ENCODE measurements at regions not wholly inside any gene's neighbourhood (a gene's known extent, or its start where the extent isn't known, plus 50 kb on each side); places are given as distances from the start of the nearest gene placed in this dataset.
"Not testable (repeated sequence)": the region's sequence is repeated elsewhere in the genome, so short reads cannot be mapped to it uniquely, and the experiment has no call there.

DNA sequence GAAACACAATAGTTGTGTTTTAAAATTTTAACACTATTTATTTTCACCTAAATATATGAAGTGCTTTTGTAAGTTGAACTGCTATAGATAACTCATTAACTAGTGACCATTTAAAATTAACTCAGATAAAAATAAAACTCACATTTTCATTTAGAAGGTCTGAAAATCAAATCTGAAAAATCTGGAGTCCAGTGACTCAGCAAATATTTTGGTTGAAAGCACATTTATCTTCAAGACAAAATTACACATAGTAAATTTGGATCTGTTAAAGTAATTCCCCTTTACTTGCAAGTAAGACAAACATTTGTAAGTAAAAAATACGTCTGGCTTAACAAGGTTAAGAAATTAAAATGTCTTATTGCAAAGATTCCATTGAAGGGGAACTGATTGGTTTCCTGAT is 589.1 kb downstream of the TRIML1 start:
- H3K36me3 ChIP-seq (ENCODE audit: control insufficient read depth in 2 of 2, insufficient read depth in 2 of 2, low read length in 2 of 2) = no peaks in the 10 kb centered on the region
- no peaks in the 10 kb centered on the region for H3K27me3 ChIP-seq (ENCODE audit: control insufficient read depth in 2 of 2, insufficient read depth in 2 of 2, low read length in 2 of 2)
- no peak overlapping the region for H3K9ac ChIP-seq (ENCODE audit: low read depth in 1 of 2, low read length in 2 of 2)
- no peaks in the 10 kb centered on the region for H3K9me3 ChIP-seq (ENCODE audit: control insufficient read depth in 2 of 2, low read length in 2 of 2)
- H3K4me1 ChIP-seq (ENCODE audit: control insufficient read depth in 2 of 2, insufficient read depth in 2 of 2, low read length in 2 of 2) = no peaks in the 10 kb centered on the region
- H3K4me3 ChIP-seq (ENCODE audit: low read length in 2 of 2) = no peak overlapping the region
- no peak overlapping the region for H3K27ac ChIP-seq (ENCODE audit: low read depth in 2 of 2, low read length in 2 of 2)

GRCh38 chr4:188732131-188732530 is 592.9 kb downstream of the TRIML1 start:
- Histone ChIP-seq H3K4me3 (ENCODE audit: low read length in 2 of 2) (no peak overlapping the region), H3K9ac (ENCODE audit: low read depth in 1 of 2, low read length in 2 of 2) (no peak overlapping the region), H3K36me3 (ENCODE audit: control insufficient read depth in 2 of 2, insufficient read depth in 2 of 2, low read length in 2 of 2) (no peaks in the 10 kb centered on the region), H3K4me1 (ENCODE audit: control insufficient read depth in 2 of 2, insufficient read depth in 2 of 2, low read length in 2 of 2) (no peaks in the 10 kb centered on the region), H3K9me3 (ENCODE audit: control insufficient read depth in 2 of 2, low read length in 2 of 2) (no peaks in the 10 kb centered on the region), H3K27me3 (ENCODE audit: control insufficient read depth in 2 of 2, insufficient read depth in 2 of 2, low read length in 2 of 2) (no peaks in the 10 kb centered on the region), H3K27ac (ENCODE audit: low read depth in 2 of 2, low read length in 2 of 2) (no peak overlapping the region)

- H3K27me3 ChIP-seq (ENCODE audit: control insufficient read depth in 2 of 2, insufficient read depth in 2 of 2, low read length in 2 of 2) = no peaks in the 10 kb centered on the region
- H3K9me3 ChIP-seq (ENCODE audit: control insufficient read depth in 2 of 2, low read length in 2 of 2) = no peaks in the 10 kb centered on the region
- H3K9ac ChIP-seq (ENCODE audit: low read depth in 1 of 2, low read length in 2 of 2) = no peak overlapping the region
- H3K4me1 ChIP-seq (ENCODE audit: control insufficient read depth in 2 of 2, insufficient read depth in 2 of 2, low read length in 2 of 2) = no peaks in the 10 kb centered on the region
- no peak overlapping the region for H3K4me3 ChIP-seq (ENCODE audit: low read length in 2 of 2)
- H3K27ac ChIP-seq (ENCODE audit: low read depth in 2 of 2, low read length in 2 of 2) = no peak overlapping the region
- no peaks in the 10 kb centered on the region for H3K36me3 ChIP-seq (ENCODE audit: control insufficient read depth in 2 of 2, insufficient read depth in 2 of 2, low read length in 2 of 2)
These were observed 595.8 kb downstream of the TRIML1 start for GRCh38 chr4:188735082-188735481.

GRCh38 chr4:188737251-188738002 is 598.2 kb downstream of the TRIML1 start:
- no peak overlapping the region for H3K9ac ChIP-seq (ENCODE audit: low read depth in 1 of 2, low read length in 2 of 2)
- no peaks in the 10 kb centered on the region for H3K27me3 ChIP-seq (ENCODE audit: control insufficient read depth in 2 of 2, insufficient read depth in 2 of 2, low read length in 2 of 2)
- H3K36me3 ChIP-seq (ENCODE audit: control insufficient read depth in 2 of 2, insufficient read depth in 2 of 2, low read length in 2 of 2) = no peaks in the 10 kb centered on the region
- H3K27ac ChIP-seq (ENCODE audit: low read depth in 2 of 2, low read length in 2 of 2) = no peak overlapping the region
- H3K9me3 ChIP-seq (ENCODE audit: control insufficient read depth in 2 of 2, low read length in 2 of 2) = no peaks in the 10 kb centered on the region
- H3K4me1 ChIP-seq (ENCODE audit: control insufficient read depth in 2 of 2, insufficient read depth in 2 of 2, low read length in 2 of 2) = no peaks in the 10 kb centered on the region
- H3K4me3 ChIP-seq (ENCODE audit: low read length in 2 of 2) = no peak overlapping the region

DNA sequence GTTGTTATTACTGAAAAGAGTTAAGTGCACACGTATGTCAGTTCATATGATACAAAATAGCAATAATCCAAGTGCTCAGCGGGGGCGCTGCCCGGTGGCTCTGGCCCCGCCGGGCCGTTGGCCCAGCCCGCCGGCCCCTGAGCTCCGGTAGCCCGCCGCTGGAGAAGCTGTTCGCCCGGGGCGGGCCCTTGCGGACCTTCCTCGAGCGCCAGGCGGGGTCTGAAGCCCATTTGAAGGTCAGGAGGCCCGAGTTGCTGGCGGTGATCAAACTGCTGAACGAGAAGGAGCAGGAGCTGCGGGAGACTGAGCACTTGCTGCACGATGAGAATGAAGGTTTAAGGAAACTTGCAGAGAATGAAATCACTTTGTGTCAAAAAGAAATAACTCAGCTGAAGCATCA is 599.0 kb downstream of the TRIML1 start:
- peak overlapping the region in 1 of 2 donors; percentile 52 for H3K4me3 ChIP-seq (ENCODE audit: low read length in 2 of 2)

DNA sequence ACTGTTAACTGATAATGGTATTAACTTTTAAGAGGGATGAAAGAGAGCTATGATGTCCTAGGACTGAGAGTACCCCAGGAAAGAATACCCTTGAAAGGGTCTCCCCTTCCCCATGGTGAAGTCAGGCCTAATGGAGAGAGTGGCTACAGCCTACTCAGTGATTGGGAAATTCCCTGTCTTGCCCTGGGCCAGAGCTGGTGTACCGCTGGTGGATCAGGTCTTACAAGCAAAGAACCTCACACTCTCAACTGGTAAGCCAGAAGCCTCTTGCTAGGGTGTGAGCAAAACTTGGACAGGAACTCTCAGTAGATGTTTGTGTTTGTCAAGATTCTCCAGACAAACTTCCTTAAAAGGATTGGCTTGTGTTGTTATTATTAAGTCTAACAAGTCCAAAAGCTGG is 600.9 kb downstream of the TRIML1 start:
- not testable (repeated sequence) for H3K27ac ChIP-seq (ENCODE audit: low read depth in 2 of 2, low read length in 2 of 2); H3K27me3 ChIP-seq (ENCODE audit: control insufficient read depth in 2 of 2, insufficient read depth in 2 of 2, low read length in 2 of 2); H3K4me1 ChIP-seq (ENCODE audit: control insufficient read depth in 2 of 2, insufficient read depth in 2 of 2, low read length in 2 of 2); H3K9me3 ChIP-seq (ENCODE audit: control insufficient read depth in 2 of 2, low read length in 2 of 2); H3K9ac ChIP-seq (ENCODE audit: low read depth in 1 of 2, low read length in 2 of 2); H3K4me3 ChIP-seq (ENCODE audit: low read length in 2 of 2); H3K36me3 ChIP-seq (ENCODE audit: control insufficient read depth in 2 of 2, insufficient read depth in 2 of 2, low read length in 2 of 2)

More for the DNA sequence above, 599.0 kb downstream of the TRIML1 start:
- H3K36me3 ChIP-seq (ENCODE audit: control insufficient read depth in 2 of 2, insufficient read depth in 2 of 2, low read length in 2 of 2); H3K4me1 ChIP-seq (ENCODE audit: control insufficient read depth in 2 of 2, insufficient read depth in 2 of 2, low read length in 2 of 2); H3K9ac ChIP-seq (ENCODE audit: low read depth in 1 of 2, low read length in 2 of 2); H3K9me3 ChIP-seq (ENCODE audit: control insufficient read depth in 2 of 2, low read length in 2 of 2); H3K27me3 ChIP-seq (ENCODE audit: control insufficient read depth in 2 of 2, insufficient read depth in 2 of 2, low read length in 2 of 2); H3K27ac ChIP-seq (ENCODE audit: low read depth in 2 of 2, low read length in 2 of 2): not testable (repeated sequence)

DNA sequence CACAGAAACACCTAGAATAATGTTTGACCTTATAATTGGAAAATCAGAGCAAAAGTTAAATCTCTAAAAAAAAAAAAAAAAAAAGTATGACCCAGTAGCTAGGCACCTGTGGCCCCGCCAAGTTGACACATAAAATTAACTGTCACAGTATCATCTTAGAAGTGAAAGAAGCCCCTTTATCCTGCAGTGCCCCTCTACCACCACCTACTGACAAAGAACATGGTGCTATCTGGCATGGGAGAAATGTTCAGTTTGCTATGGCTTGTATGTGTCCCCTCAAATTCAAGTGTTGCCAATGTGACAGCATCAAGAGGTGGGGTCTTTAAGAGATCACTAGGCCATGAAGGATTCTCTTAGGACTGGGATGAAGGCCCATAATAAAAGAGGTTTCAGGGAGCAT is 601.5 kb downstream of the TRIML1 start:
- H3K4me3 ChIP-seq (ENCODE audit: low read length in 2 of 2); H3K4me1 ChIP-seq (ENCODE audit: control insufficient read depth in 2 of 2, insufficient read depth in 2 of 2, low read length in 2 of 2); H3K9me3 ChIP-seq (ENCODE audit: control insufficient read depth in 2 of 2, low read length in 2 of 2); H3K9ac ChIP-seq (ENCODE audit: low read depth in 1 of 2, low read length in 2 of 2); H3K27me3 ChIP-seq (ENCODE audit: control insufficient read depth in 2 of 2, insufficient read depth in 2 of 2, low read length in 2 of 2); H3K27ac ChIP-seq (ENCODE audit: low read depth in 2 of 2, low read length in 2 of 2); H3K36me3 ChIP-seq (ENCODE audit: control insufficient read depth in 2 of 2, insufficient read depth in 2 of 2, low read length in 2 of 2): not testable (repeated sequence)

DNA sequence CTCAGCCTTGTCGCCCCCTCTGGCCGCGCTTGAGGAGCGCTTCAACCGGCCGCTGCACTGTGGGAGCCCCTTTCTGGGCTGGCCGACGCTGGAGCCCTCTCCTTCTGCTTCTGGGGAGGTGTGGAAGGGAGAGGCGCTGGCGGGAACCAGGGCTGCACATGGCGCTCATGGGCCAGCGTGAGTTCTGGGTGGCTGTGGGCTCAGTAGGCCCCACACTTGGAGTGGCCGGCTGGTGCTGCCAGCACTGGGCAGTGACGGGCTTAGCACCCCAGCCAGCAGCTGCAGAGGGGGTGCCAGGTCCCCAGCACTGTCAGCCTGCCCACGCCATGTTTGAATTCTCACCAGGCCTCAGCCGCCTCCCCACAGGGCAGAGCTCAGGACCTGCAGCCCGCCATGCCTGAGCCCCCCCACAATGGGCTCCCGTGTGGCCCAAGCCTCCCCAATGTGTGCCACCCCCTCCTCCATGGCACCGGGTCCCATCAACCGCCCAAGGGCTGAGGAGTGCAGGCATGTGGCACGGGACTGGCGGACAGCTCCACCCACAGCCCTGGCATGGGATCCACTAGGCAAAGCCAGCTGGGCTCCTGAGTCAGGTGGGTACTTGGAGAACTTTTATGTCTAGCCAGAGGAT is 615.2 kb downstream of the TRIML1 start:
- Histone ChIP-seq H3K36me3 (ENCODE audit: control insufficient read depth in 2 of 2, insufficient read depth in 2 of 2, low read length in 2 of 2) (no peaks in the 10 kb centered on the region), H3K27ac (ENCODE audit: low read depth in 2 of 2, low read length in 2 of 2) (no peak overlapping the region), H3K9ac (ENCODE audit: low read depth in 1 of 2, low read length in 2 of 2) (no peak overlapping the region), H3K4me3 (ENCODE audit: low read length in 2 of 2) (no peak overlapping the region), H3K27me3 (ENCODE audit: control insufficient read depth in 2 of 2, insufficient read depth in 2 of 2, low read length in 2 of 2) (no peaks in the 10 kb centered on the region), H3K9me3 (ENCODE audit: control insufficient read depth in 2 of 2, low read length in 2 of 2) (no peaks in the 10 kb centered on the region), H3K4me1 (ENCODE audit: control insufficient read depth in 2 of 2, insufficient read depth in 2 of 2, low read length in 2 of 2) (no peaks in the 10 kb centered on the region)

- Histone ChIP-seq H3K27ac (ENCODE audit: low read depth in 2 of 2, low read length in 2 of 2) (no peak overlapping the region), H3K36me3 (ENCODE audit: control insufficient read depth in 2 of 2, insufficient read depth in 2 of 2, low read length in 2 of 2) (no peaks in the 10 kb centered on the region), H3K9me3 (ENCODE audit: control insufficient read depth in 2 of 2, low read length in 2 of 2) (no peaks in the 10 kb centered on the region), H3K9ac (ENCODE audit: low read depth in 1 of 2, low read length in 2 of 2) (no peak overlapping the region), H3K27me3 (ENCODE audit: control insufficient read depth in 2 of 2, insufficient read depth in 2 of 2, low read length in 2 of 2) (no peaks in the 10 kb centered on the region), H3K4me1 (ENCODE audit: control insufficient read depth in 2 of 2, insufficient read depth in 2 of 2, low read length in 2 of 2) (no peaks in the 10 kb centered on the region), H3K4me3 (ENCODE audit: low read length in 2 of 2) (no peak overlapping the region)
These were observed 628.3 kb downstream of the TRIML1 start for GRCh38 chr4:188767496-188767895.

DNA sequence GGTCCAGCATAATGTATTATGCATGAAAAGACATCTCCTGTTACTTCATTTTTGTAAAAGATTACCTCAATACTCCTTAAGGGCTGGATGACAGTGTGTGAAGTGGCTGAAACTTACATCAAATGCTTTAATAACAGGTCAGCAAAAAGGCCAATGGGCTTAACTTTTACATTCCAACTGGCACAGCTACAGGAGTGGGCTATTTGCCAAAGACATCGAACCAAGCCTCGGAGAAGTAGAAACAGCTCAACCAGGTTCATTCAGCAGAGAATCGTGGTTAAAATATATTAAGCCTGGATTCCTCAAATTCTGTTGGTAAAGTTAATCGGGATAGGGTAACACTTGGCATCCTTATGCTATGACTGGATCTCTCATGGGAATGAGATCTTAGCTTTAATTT is 639.7 kb downstream of the TRIML1 start:
- no peaks in the 10 kb centered on the region for H3K27me3 ChIP-seq (ENCODE audit: control insufficient read depth in 2 of 2, insufficient read depth in 2 of 2, low read length in 2 of 2)
- no peaks in the 10 kb centered on the region for H3K36me3 ChIP-seq (ENCODE audit: control insufficient read depth in 2 of 2, insufficient read depth in 2 of 2, low read length in 2 of 2)
- H3K27ac ChIP-seq (ENCODE audit: low read depth in 2 of 2, low read length in 2 of 2) = no peak overlapping the region
- no peaks in the 10 kb centered on the region for H3K4me1 ChIP-seq (ENCODE audit: control insufficient read depth in 2 of 2, insufficient read depth in 2 of 2, low read length in 2 of 2)
- no peaks in the 10 kb centered on the region for H3K9me3 ChIP-seq (ENCODE audit: control insufficient read depth in 2 of 2, low read length in 2 of 2)
- no peak overlapping the region for H3K9ac ChIP-seq (ENCODE audit: low read depth in 1 of 2, low read length in 2 of 2)
- no peak overlapping the region for H3K4me3 ChIP-seq (ENCODE audit: low read length in 2 of 2)

All from mucosa of rectum (tissue), 2 donors.